ENCODE measurements at regions not wholly inside any gene's neighbourhood (a gene's known extent, or its start where the extent isn't known, plus 50 kb on each side); places are given as distances from the start of the nearest gene placed in this dataset.

DNA sequence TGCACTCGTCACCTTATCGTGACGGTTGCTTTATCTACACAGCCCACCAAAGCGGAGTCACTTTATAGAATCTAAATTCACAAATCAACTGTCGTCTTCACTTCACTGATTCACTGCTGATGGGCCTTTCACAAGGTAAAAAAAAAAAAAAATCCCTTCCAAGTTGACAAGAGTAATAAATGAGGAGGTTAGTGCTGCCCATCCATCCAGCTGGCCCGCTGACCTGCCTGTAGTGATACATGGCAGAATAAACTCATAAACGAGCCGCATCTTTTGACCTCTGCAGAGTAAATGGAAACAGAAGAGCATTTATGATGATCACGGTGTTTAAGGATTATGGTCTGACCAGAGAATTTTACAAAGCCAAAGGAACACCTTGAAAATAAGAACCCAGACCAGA lies 227.3 kb upstream of the IRX5 start:
- Mint-ChIP-seq H3K27me3 (ENCODE audit: low read depth in 3 of 3) (peaks cover 0 to 3% (median 2%) of the 10 kb centered on the region in 3 donors), H3K36me3 (no peaks in the 10 kb centered on the region), H3K4me1 (no peaks in the 10 kb centered on the region), H3K9me3 (peaks cover 0 to 5% (median 0%) of the 10 kb centered on the region in 6 donors), H3K4me3 (no peak overlapping the region), H3K27ac (no peak overlapping the region)
- DNase-seq, result no peak

DNA sequence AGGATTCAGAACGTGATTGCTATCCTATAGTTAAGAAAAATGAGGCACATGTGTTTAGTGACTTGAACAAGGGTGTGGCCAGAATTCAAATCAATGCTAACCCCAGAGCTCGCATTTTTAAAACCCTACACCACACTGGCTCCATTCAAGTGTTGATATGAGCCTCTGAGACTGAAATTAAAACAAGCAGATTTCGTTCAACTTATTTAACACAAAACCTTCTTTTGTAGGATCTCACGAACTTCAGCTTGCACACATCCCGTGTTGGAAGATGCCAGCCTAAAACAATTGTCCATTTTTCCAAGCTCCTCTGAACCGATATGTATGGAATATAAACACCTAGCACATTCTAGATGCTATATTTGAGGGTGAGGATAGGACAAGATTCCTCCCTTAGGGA lies 231.0 kb upstream of the IRX5 start:
- H3K4me1 Mint-ChIP-seq, result no peaks in the 10 kb centered on the region
- no peak overlapping the region for H3K4me3 Mint-ChIP-seq
- H3K36me3 Mint-ChIP-seq, result no peaks in the 10 kb centered on the region
- no peak for DNase-seq
- no peak overlapping the region for H3K27ac Mint-ChIP-seq
- peaks cover 0 to 7% (median 0%) of the 10 kb centered on the region in 6 donors for H3K9me3 Mint-ChIP-seq
- H3K27me3 Mint-ChIP-seq (ENCODE audit: low read depth in 3 of 3), result peaks cover 0 to 3% (median 2%) of the 10 kb centered on the region in 3 donors

DNA sequence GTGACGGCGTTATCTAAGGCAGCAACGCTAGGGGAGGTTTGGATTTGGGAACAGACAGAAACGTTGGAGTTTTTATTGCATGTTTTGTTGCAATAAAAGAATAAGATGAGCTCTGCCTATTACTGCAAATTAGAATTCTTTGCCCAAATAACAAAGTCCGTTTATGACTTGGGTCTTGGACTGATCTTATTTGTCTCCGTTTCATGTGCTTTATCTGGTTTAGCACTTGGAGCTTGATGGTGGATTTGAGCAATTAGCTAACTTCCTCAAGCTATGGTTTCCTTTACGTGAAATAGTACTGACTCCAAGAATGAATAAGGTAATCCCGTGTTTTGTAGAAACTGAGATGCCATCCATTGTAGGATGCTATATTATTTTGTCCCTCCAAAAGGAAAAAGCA lies 233.0 kb upstream of the IRX5 start:
- Mint-ChIP-seq H3K27me3 (ENCODE audit: low read depth in 3 of 3) (peaks cover 0 to 2% (median 0%) of the 10 kb centered on the region in 3 donors), H3K36me3 (no peaks in the 10 kb centered on the region), H3K4me1 (no peaks in the 10 kb centered on the region), H3K9me3 (peaks cover 0 to 7% (median 0%) of the 10 kb centered on the region in 6 donors), H3K4me3 (no peak overlapping the region), H3K27ac (no peak overlapping the region)
- DNase-seq, result no peak

DNA sequence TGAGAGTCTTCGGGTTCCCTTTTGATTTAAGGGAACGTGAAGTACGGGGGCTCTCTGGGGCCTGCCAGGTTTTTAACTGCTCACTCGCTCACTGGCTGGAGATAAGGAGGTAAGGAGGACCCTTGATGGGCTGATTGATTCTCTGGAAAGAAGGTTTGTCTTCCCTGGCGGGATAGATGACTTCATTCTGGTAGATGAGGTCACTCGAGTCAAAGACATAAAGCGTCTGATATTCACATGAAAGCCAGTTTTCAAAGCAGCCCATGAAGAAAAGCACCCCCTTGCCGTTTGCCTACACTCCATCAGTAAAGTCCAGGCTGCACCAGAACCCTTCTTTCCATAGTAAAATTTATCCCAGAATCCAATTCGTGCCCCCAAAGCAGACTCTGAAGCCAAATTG lies 233.7 kb upstream of the IRX5 start:
- Mint-ChIP-seq H3K36me3 (no peaks in the 10 kb centered on the region), H3K9me3 (peaks cover 0 to 4% (median 0%) of the 10 kb centered on the region in 6 donors), H3K4me3 (no peak overlapping the region), H3K4me1 (no peaks in the 10 kb centered on the region), H3K27me3 (ENCODE audit: low read depth in 3 of 3) (peaks cover 0 to 2% (median 0%) of the 10 kb centered on the region in 3 donors), H3K27ac (no peak overlapping the region)
- DNase-seq, result no peak

- no peak for DNase-seq
- H3K27ac Mint-ChIP-seq, result no peak overlapping the region
- peaks cover 0 to 3% (median 0%) of the 10 kb centered on the region in 6 donors for H3K9me3 Mint-ChIP-seq
- no peaks in the 10 kb centered on the region for H3K36me3 Mint-ChIP-seq
- no peaks in the 10 kb centered on the region for H3K4me1 Mint-ChIP-seq
- peaks cover 0 to 2% (median 0%) of the 10 kb centered on the region in 3 donors for H3K27me3 Mint-ChIP-seq (ENCODE audit: low read depth in 3 of 3)
- no peak overlapping the region for H3K4me3 Mint-ChIP-seq
Observed at GRCh38 chr16:54696522-54696921, 234.1 kb upstream of the IRX5 start.

- Mint-ChIP-seq H3K36me3 (no peaks in the 10 kb centered on the region), H3K4me1 (no peaks in the 10 kb centered on the region), H3K27me3 (ENCODE audit: low read depth in 3 of 3) (peaks cover 0 to 2% (median 0%) of the 10 kb centered on the region in 3 donors), H3K27ac (no peak overlapping the region), H3K9me3 (peaks cover 0 to 3% (median 0%) of the 10 kb centered on the region in 6 donors), H3K4me3 (no peak overlapping the region)
- DNase-seq, result no peak
Observed at GRCh38 chr16:54694651-54695050, 236.0 kb upstream of the IRX5 start.

DNA sequence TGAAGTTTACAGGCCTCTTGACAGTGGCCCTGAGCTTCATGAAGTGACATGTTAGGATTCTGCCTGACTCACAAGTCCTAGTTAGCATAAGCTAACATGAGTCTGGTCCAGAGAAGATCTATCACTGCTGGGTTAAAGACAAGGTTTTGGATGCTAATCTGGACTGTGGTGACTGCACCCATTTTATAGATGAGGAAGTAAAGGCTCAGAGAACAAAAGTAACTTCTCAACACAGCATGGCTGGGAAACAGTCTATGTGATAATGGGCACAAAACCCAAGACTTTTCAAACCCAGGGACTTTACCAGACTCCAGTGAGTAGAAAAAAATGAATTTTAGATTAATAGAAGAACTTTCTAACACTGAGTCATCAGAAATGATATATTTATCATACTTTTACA lies 236.8 kb upstream of the IRX5 start:
- no peaks in the 10 kb centered on the region for H3K36me3 Mint-ChIP-seq
- DNase-seq, result no peak
- no peaks in the 10 kb centered on the region for H3K27me3 Mint-ChIP-seq (ENCODE audit: low read depth in 3 of 3)
- H3K9me3 Mint-ChIP-seq, result peaks cover 0 to 3% (median 0%) of the 10 kb centered on the region in 6 donors
- no peaks in the 10 kb centered on the region for H3K4me1 Mint-ChIP-seq
- no peak overlapping the region for H3K4me3 Mint-ChIP-seq
- no peak overlapping the region for H3K27ac Mint-ChIP-seq

DNA sequence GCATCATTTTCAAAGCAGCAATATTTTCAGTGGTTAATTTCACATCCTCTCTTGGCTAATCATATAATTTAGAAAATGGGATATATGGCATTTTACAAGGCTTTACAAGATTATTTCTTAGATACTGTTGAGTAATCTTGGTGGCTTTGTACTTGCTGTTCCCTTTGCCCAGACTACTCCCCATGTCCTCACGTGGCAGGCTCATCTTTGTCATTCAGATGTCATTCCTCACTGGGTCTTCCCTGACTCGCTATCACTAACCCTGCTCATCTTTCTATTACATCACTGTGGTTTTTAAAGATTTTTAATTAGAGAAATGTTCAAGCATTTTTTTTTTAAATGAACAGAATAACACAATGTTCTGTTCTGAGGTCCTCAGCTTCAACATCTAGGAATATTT lies 240.0 kb upstream of the IRX5 start:
- no peaks in the 10 kb centered on the region for H3K36me3 Mint-ChIP-seq
- H3K27ac Mint-ChIP-seq, result no peak overlapping the region
- DNase-seq, result no peak
- H3K4me3 Mint-ChIP-seq, result no peak overlapping the region
- no peaks in the 10 kb centered on the region for H3K4me1 Mint-ChIP-seq
- peaks cover 0 to 1% (median 0%) of the 10 kb centered on the region in 3 donors for H3K27me3 Mint-ChIP-seq (ENCODE audit: low read depth in 3 of 3)
- peaks cover 0 to 10% (median 2%) of the 10 kb centered on the region in 6 donors for H3K9me3 Mint-ChIP-seq

- Mint-ChIP-seq H3K36me3 (no peaks in the 10 kb centered on the region), H3K27ac (no peak overlapping the region), H3K4me3 (no peak overlapping the region), H3K27me3 (ENCODE audit: low read depth in 3 of 3) (peaks cover 0 to 1% (median 0%) of the 10 kb centered on the region in 3 donors), H3K4me1 (no peaks in the 10 kb centered on the region), H3K9me3 (peaks cover 0 to 9% (median 2%) of the 10 kb centered on the region in 6 donors)
- no peak for DNase-seq
Observed at GRCh38 chr16:54690306-54690705, 240.4 kb upstream of the IRX5 start.

GRCh38 chr16:54689072-54689865 lies 241.4 kb upstream of the IRX5 start:
- H3K27me3 Mint-ChIP-seq (ENCODE audit: low read depth in 3 of 3), result peaks cover 0 to 1% (median 0%) of the 10 kb centered on the region in 3 donors
- no peaks in the 10 kb centered on the region for H3K36me3 Mint-ChIP-seq
- H3K27ac Mint-ChIP-seq, result no peak overlapping the region
- no peak overlapping the region for H3K4me3 Mint-ChIP-seq
- no peaks in the 10 kb centered on the region for H3K4me1 Mint-ChIP-seq
- no peak for DNase-seq
- peaks cover 0 to 8% (median 2%) of the 10 kb centered on the region in 6 donors for H3K9me3 Mint-ChIP-seq

DNA sequence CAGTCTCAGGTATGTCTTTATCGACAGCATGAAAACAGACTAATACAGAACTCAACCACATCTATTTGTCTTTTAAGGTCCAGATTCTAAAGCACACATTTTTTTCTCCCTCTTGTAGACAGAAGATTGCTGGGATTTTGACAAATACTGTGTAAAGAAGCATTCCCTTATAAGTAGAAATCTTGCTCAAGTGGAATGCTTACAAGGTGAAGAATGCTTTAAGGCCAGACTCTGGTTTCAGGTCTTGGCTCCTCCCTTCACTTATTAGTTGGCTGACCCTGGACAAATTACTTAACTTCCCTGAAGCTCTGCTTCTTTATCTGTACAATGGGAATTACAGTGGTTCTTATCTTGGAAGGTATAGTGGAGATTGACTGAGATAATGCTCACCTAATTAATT lies 242.3 kb upstream of the IRX5 start:
- Mint-ChIP-seq H3K4me3 (no peak overlapping the region), H3K27me3 (ENCODE audit: low read depth in 3 of 3) (peaks cover 0 to 1% (median 0%) of the 10 kb centered on the region in 3 donors), H3K27ac (no peak overlapping the region), H3K9me3 (peaks cover 0 to 8% (median 2%) of the 10 kb centered on the region in 6 donors), H3K36me3 (no peaks in the 10 kb centered on the region), H3K4me1 (no peaks in the 10 kb centered on the region)
- DNase-seq, result no peak

GRCh38 chr16:54687043-54687899 lies 243.4 kb upstream of the IRX5 start:
- Mint-ChIP-seq H3K36me3 (no peaks in the 10 kb centered on the region), H3K4me1 (no peaks in the 10 kb centered on the region), H3K27me3 (ENCODE audit: low read depth in 3 of 3) (peaks cover 0 to 1% (median 0%) of the 10 kb centered on the region in 3 donors), H3K27ac (no peak overlapping the region), H3K9me3 (peaks cover 0 to 8% (median 1%) of the 10 kb centered on the region in 6 donors), H3K4me3 (no peak overlapping the region)
- DNase-seq, result no peak

GRCh38 chr16:54685682-54686081 lies 245.0 kb upstream of the IRX5 start:
- Mint-ChIP-seq H3K9me3 (peaks cover 0 to 8% (median 1%) of the 10 kb centered on the region in 6 donors), H3K4me1 (no peaks in the 10 kb centered on the region)

GRCh38 chr16:54679531-54679930 lies 251.1 kb upstream of the IRX5 start:
- no peak for DNase-seq
- Mint-ChIP-seq H3K36me3 (no peaks in the 10 kb centered on the region), H3K4me1 (no peaks in the 10 kb centered on the region), H3K4me3 (no peak overlapping the region), H3K27me3 (ENCODE audit: low read depth in 3 of 3) (peaks cover 2 to 3% (median 3%) of the 10 kb centered on the region in 3 donors), H3K9me3 (peaks cover 0 to 8% (median 0%) of the 10 kb centered on the region in 6 donors), H3K27ac (no peak overlapping the region)

More at GRCh38 chr16:54685682-54686081, 245.0 kb upstream of the IRX5 start:
- no peak overlapping the region for H3K27ac Mint-ChIP-seq
- no peaks in the 10 kb centered on the region for H3K36me3 Mint-ChIP-seq
- DNase-seq, result no peak
- H3K27me3 Mint-ChIP-seq (ENCODE audit: low read depth in 3 of 3), result peaks cover 0 to 1% (median 0%) of the 10 kb centered on the region in 3 donors
- no peak overlapping the region for H3K4me3 Mint-ChIP-seq

All from immature natural killer cell (primary cell).